Hepatocyte (in vitro differentiated cells): ENCODE measurements at regions not wholly inside any gene's neighbourhood (a gene's known extent, or its start where the extent isn't known, plus 50 kb on each side); places are given as distances from the start of the nearest gene placed in this dataset.
A peak's percentile ranks its signal among the peaks of the same experiment; 100 is the strongest.

Experiments used
- DNase-seq: peaks from one replicate; pipeline ENCODE4 v3.0.0-alpha.2; 2016; ENCODE audit warnings: low spot score
- H2AFZ ChIP-seq: fragments of 200-600 bp; sonication (generic); 2 replicates; pipeline ENCODE4 v1.6.0; 2016; ENCODE audit warnings: antibody characterized with exemption, mild to moderate bottlenecking
- H3K27ac ChIP-seq: fragments of 200-600 bp; sonication (generic); 2 replicates; pipeline ENCODE4 v1.5.1; 2016; ENCODE audit warnings: mild to moderate bottlenecking
- H3K27me3 ChIP-seq: fragments of 200-600 bp; sonication (generic); 2 replicates; pipeline ENCODE4 v1.6.1; 2016
- H3K36me3 ChIP-seq: fragments of 200-600 bp; sonication (generic); replicated peaks from 2 replicates; pipeline ENCODE4 v1.5.1; 2016; ENCODE audit warnings: low read depth; ENCODE audit not compliant: insufficient read depth
- H3K4me1 ChIP-seq: fragments of 200-600 bp; sonication (generic); 2 replicates; pipeline ENCODE4 v1.5.1; 2016; ENCODE audit warnings: mild to moderate bottlenecking, moderate library complexity; ENCODE audit not compliant: insufficient read depth
- H3K4me2 ChIP-seq: fragments of 200-600 bp; sonication (generic); 2 replicates; pipeline ENCODE4 v1.6.0; 2016
- H3K4me3 ChIP-seq: fragments of 200-600 bp; sonication (generic); 2 replicates; pipeline ENCODE4 v1.5.1; 2016; ENCODE audit warnings: mild to moderate bottlenecking
- H3K79me2 ChIP-seq: fragments of 200-600 bp; sonication (generic); 2 replicates; pipeline ENCODE4 v1.6.0; 2017; ENCODE audit warnings: mild to moderate bottlenecking
- H3K9me2 ChIP-seq: fragments of 200-600 bp; sonication (generic); replicated peaks from 2 replicates; pipeline ENCODE4 v1.6.0; 2017; ENCODE audit warnings: mild to moderate bottlenecking; ENCODE audit not compliant: insufficient read depth
- H3K9me3 ChIP-seq: fragments of 200-600 bp; sonication (generic); 2 replicates; pipeline ENCODE4 v1.5.1; 2016; ENCODE audit warnings: low read depth, mild to moderate bottlenecking
- H4K20me1 ChIP-seq: fragments of 200-600 bp; sonication (generic); 2 replicates; pipeline ENCODE4 v1.6.0; 2016; ENCODE audit warnings: mild to moderate bottlenecking; ENCODE audit not compliant: insufficient read depth, poor library complexity, severe bottlenecking
- EZH2 ChIP-seq: fragments of 200-600 bp; sonication (generic); IDR thresholded peaks from 2 replicates; pipeline ENCODE4 v1.6.1; 2016; ENCODE audit warnings: antibody characterized with exemption, mild to moderate bottlenecking, borderline replicate concordance
- EZH2phosphoT487 ChIP-seq: fragments of 200-600 bp; sonication (generic); IDR thresholded peaks from one replicate; pipeline ENCODE4 v1.6.1; 2018; ENCODE audit warnings: antibody characterized with exemption, mild to moderate bottlenecking, low read depth, moderate library complexity; ENCODE audit not compliant: unreplicated experiment, severe bottlenecking
- WGBS: methylation state at CpG from one replicate; pipeline ENCODE4 v1.1.6; 2016; ENCODE audit warnings: low lambda C conversion rate; ENCODE audit errors: missing lambda C conversion rate; 5-methylcytosine and 5-hydroxymethylcytosine counted together
- TF ChIP-seq, protein P1 (sequence below): fragments of 200-600 bp; sonication (generic); IDR thresholded peaks from 2 replicates; pipeline ENCODE4 v1.5.1; 2016; ENCODE audit warnings: antibody characterized with exemption, mild to moderate bottlenecking; ENCODE audit not compliant: poor library complexity

DNA sequence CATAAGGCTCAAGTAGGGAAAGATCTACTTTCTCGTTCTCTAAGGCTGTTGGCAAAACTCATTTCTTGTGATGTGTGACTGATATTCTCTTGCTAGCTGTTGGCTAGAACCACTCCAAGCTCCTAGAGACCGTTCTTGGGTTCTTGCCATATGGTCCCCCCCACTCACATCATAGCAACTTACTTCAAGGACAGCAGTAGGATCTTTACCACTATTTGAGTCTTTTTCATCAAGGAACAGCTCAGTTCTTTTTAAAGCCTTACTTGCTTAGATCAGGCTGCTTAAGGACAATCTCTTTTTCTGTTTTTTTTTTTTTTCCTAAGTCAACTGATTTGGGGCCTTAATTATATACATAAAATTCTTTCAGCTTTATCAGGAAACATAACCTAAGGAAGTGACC, 251.1 kb downstream of the GPR37 start:
- no peak for DNase-seq
- Histone ChIP-seq H2AFZ (no peak overlapping the region), H3K4me1 (no peaks in the 10 kb centered on the region), H4K20me1 (no peaks in the 10 kb centered on the region), H3K9me3 (no peaks in the 10 kb centered on the region), H3K9me2 (no peaks in the 10 kb centered on the region), H3K4me2 (no peak overlapping the region), H3K4me3 (no peak overlapping the region), H3K36me3 (no peaks in the 10 kb centered on the region), H3K79me2 (no peaks in the 10 kb centered on the region), H3K27me3 (no peaks in the 10 kb centered on the region), H3K27ac (no peak overlapping the region)
- WGBS: 87% methylated on average over 2 of the region's 2 CpGs
- TF ChIP-seq, protein P1, sequence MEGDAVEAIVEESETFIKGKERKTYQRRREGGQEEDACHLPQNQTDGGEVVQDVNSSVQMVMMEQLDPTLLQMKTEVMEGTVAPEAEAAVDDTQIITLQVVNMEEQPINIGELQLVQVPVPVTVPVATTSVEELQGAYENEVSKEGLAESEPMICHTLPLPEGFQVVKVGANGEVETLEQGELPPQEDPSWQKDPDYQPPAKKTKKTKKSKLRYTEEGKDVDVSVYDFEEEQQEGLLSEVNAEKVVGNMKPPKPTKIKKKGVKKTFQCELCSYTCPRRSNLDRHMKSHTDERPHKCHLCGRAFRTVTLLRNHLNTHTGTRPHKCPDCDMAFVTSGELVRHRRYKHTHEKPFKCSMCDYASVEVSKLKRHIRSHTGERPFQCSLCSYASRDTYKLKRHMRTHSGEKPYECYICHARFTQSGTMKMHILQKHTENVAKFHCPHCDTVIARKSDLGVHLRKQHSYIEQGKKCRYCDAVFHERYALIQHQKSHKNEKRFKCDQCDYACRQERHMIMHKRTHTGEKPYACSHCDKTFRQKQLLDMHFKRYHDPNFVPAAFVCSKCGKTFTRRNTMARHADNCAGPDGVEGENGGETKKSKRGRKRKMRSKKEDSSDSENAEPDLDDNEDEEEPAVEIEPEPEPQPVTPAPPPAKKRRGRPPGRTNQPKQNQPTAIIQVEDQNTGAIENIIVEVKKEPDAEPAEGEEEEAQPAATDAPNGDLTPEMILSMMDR: no peak
- TF ChIP-seq EZH2 (no peak), EZH2phosphoT487 (no peak)

DNA sequence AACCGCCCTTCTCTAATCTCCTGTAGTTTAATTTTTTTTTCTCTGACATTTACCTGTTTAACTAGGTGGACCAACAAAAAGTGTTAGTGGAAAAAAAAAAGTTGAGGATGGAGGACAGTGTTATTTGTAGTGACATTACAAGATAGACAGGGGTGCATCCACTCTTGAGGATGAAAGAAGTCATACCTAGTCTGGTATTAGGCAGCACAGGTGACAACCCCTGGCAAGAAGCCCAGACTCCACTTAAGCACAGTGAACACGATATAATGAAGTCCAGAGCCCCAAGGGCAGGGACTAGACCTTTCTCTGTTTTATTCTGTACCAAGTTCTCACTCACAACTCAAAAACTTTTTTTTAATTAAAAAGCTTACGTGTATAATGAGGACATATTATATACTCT, 268.4 kb downstream of the GPR37 start:
- 54% methylated on average over 3 of the region's 3 CpGs for WGBS
- Histone ChIP-seq H3K4me1 (no peaks in the 10 kb centered on the region), H3K27ac (no peak overlapping the region), H2AFZ (no peak overlapping the region), H3K4me2 (no peak overlapping the region), H3K27me3 (no peaks in the 10 kb centered on the region), H3K36me3 (no peaks in the 10 kb centered on the region), H4K20me1 (no peaks in the 10 kb centered on the region), H3K9me3 (no peaks in the 10 kb centered on the region), H3K79me2 (no peaks in the 10 kb centered on the region), H3K9me2 (no peaks in the 10 kb centered on the region), H3K4me3 (no peak overlapping the region)
- no peak for DNase-seq
- TF ChIP-seq EZH2: no peak
- TF ChIP-seq EZH2phosphoT487: no peak
- TF ChIP-seq, protein P1: no peak

DNA sequence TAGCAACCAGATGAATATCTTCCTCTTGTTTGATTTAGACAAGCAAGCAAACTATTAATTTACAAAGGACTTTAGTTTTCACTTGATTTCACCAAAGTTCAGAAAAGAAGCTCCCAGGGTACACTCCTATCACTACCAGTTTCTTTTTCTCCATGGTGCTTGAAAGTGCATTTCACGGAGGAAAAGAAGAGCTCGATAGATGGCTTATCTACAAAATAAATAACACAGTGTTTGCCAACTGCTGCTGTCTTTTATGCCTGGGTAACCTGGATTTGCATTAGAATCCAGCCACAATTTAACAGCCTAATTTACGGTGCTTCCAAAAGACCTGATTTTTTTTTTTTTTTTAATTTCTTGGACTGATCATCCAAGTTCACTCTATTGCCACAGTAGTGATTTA, 275.7 kb downstream of the GPR37 start:
- WGBS: 9% methylated on average over 3 of the region's 3 CpGs
- Histone ChIP-seq H3K9me3 (no peaks in the 10 kb centered on the region), H3K4me3 (no peak overlapping the region), H3K27me3 (no peaks in the 10 kb centered on the region), H3K36me3 (no peaks in the 10 kb centered on the region), H3K27ac (no peak overlapping the region), H4K20me1 (no peaks in the 10 kb centered on the region), H2AFZ (no peak overlapping the region), H3K9me2 (no peaks in the 10 kb centered on the region), H3K4me1 (no peaks in the 10 kb centered on the region), H3K4me2 (peak overlapping the region; percentile 41), H3K79me2 (no peaks in the 10 kb centered on the region)
- DNase-seq: no peak
- peak; percentile 34 for TF ChIP-seq EZH2phosphoT487
- TF ChIP-seq EZH2: no peak

DNA sequence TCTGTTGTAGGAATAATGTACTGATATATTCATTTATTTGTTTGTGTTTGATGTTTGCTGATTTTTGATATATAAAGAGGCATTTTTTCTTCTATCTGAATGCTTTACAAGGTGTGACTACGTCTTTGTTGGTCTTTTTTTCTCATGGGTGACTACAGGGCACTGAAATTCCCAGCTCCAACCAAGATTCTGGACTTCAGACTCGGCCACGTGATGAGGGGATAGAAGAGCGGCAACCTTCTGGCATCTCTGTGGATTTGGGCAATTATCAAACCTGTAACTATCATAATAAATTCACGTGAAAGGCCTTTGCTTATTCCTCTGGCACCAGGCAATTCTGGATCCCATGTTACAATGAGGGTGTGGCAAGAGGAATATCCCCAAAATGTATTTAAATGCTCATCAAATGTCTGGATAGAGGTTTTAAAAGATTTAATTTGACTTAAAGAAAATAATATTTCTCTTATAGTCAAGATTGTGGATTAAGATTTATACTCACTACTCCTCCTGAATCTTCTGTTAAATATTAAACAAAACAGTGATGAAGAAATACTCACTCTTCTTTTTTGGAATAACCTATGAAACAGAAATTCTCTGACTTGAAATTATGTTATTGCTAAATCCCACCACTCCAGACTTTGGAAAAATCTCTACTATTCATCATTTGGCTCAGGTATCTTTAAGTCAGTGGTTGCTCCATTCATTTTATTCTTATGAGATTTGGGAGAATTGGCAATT, 276.3 kb downstream of the GPR37 start:
- H2AFZ ChIP-seq: no peak overlapping the region
- WGBS: 58% methylated on average over 5 of the region's 5 CpGs
- H3K4me2 ChIP-seq: peak overlapping the region; percentile 41

More for the DNA sequence above, 276.3 kb downstream of the GPR37 start:
- no peaks in the 10 kb centered on the region for H3K4me1 ChIP-seq
- TF ChIP-seq, protein P1: no peak
- TF ChIP-seq EZH2phosphoT487: no peak
- no peak for TF ChIP-seq EZH2
- no peaks in the 10 kb centered on the region for H4K20me1 ChIP-seq
- no peak for DNase-seq
- H3K79me2 ChIP-seq: no peaks in the 10 kb centered on the region
- no peaks in the 10 kb centered on the region for H3K27me3 ChIP-seq
- no peaks in the 10 kb centered on the region for H3K36me3 ChIP-seq
- no peak overlapping the region for H3K4me3 ChIP-seq
- no peak overlapping the region for H3K27ac ChIP-seq
- no peaks in the 10 kb centered on the region for H3K9me2 ChIP-seq
- no peaks in the 10 kb centered on the region for H3K9me3 ChIP-seq
